GM23338 (cell line): ENCODE measurements at regions not wholly inside any gene's neighbourhood (a gene's known extent, or its start where the extent isn't known, plus 50 kb on each side); places are given as distances from the start of the nearest gene placed in this dataset.

Experiments used
- ATAC-seq: fragments of 200-7000 bp; cut with Tn5 transposase; 3 replicates; pipeline ENCODE4 v1.9.1; 2020
- DNase-seq: peaks from one replicate; pipeline ENCODE4 v3.0.0-alpha.2; 2015; ENCODE audit warnings: low spot score
- H2AFZ ChIP-seq: fragments of 200-600 bp; sonication (generic); 2 replicates; pipeline ENCODE4 v1.8.0; 2016; ENCODE audit warnings: antibody characterized with exemption, mild to moderate bottlenecking, moderate library complexity
- H3F3A ChIP-seq: fragments of 200-600 bp; sonication (generic); replicated peaks from 2 replicates; pipeline ENCODE4 v1.8.0; 2017; ENCODE audit warnings: antibody characterized with exemption, mixed run types, low read depth
- H3K27ac ChIP-seq: fragments of 200-600 bp; sonication (generic); 2 replicates; pipeline ENCODE4 v1.6.1; 2016; ENCODE audit warnings: low read depth
- H3K27me3 ChIP-seq: fragments of 200-600 bp; sonication (generic); 2 replicates; pipeline ENCODE4 v1.8.0; 2016; ENCODE audit warnings: mild to moderate bottlenecking, mixed run types, moderate library complexity; ENCODE audit not compliant: insufficient read depth
- H3K36me3 ChIP-seq: fragments of 200-600 bp; sonication (generic); 2 replicates; pipeline ENCODE4 v1.8.0; 2016; ENCODE audit warnings: mild to moderate bottlenecking; ENCODE audit not compliant: insufficient read depth
- H3K4me1 ChIP-seq: fragments of 200-600 bp; sonication (generic); 2 replicates; pipeline ENCODE4 v1.8.0; 2016; ENCODE audit warnings: mild to moderate bottlenecking, moderate library complexity; ENCODE audit not compliant: insufficient read depth
- H3K4me2 ChIP-seq: fragments of 200-600 bp; sonication (generic); 2 replicates; pipeline ENCODE4 v1.7.1; 2017; ENCODE audit warnings: mixed run types
- H3K4me3 ChIP-seq: fragments of 200-600 bp; sonication (generic); 2 replicates; pipeline ENCODE4 v1.6.1; 2016; ENCODE audit warnings: mixed run types
- H3K79me2 ChIP-seq: fragments of 200-600 bp; sonication (generic); replicated peaks from 2 replicates; pipeline ENCODE4 v1.8.0; 2017; ENCODE audit warnings: mild to moderate bottlenecking; ENCODE audit not compliant: insufficient read depth
- H3K9me2 ChIP-seq: fragments of 200-600 bp; sonication (generic); 2 replicates; pipeline ENCODE4 v1.8.0; 2017; ENCODE audit not compliant: insufficient read depth
- H4K20me1 ChIP-seq: fragments of 200-600 bp; sonication (generic); replicated peaks from 2 replicates; pipeline ENCODE4 v1.8.0; 2017; ENCODE audit warnings: mild to moderate bottlenecking; ENCODE audit not compliant: insufficient read depth
- H3K27ac Mint-ChIP-seq: 2 replicates; pipeline ENCODE4 v1.8.0; 2020; ENCODE audit warnings: inconsistent platforms, mild to moderate bottlenecking, moderate library complexity, mixed read lengths
- H3K27me3 Mint-ChIP-seq: 3 replicates; pipeline ENCODE4 v1.8.0; 2022; ENCODE audit warnings: low read depth, mild to moderate bottlenecking, moderate library complexity, mixed read lengths, inconsistent platforms; ENCODE audit not compliant: insufficient read depth, poor library complexity
- H3K36me3 Mint-ChIP-seq: 3 replicates; pipeline ENCODE4 v1.8.0; 2021; ENCODE audit warnings: low read depth, mild to moderate bottlenecking, inconsistent platforms, moderate library complexity, mixed read lengths
- H3K4me1 Mint-ChIP-seq: 3 replicates; pipeline ENCODE4 v1.8.0; 2020; ENCODE audit warnings: mild to moderate bottlenecking, inconsistent platforms, mixed read lengths
- H3K4me3 Mint-ChIP-seq: 3 replicates; pipeline ENCODE4 v1.8.0; 2021; ENCODE audit warnings: moderate library complexity, mild to moderate bottlenecking, inconsistent platforms, mixed read lengths
- H3K9me3 Mint-ChIP-seq: 3 replicates; pipeline ENCODE4 v1.8.0; 2020; ENCODE audit warnings: moderate library complexity, mild to moderate bottlenecking, inconsistent platforms, mixed read lengths
- CREB1 ChIP-seq: fragments of 250-450 bp; sonication (Bioruptor Pico); IDR thresholded peaks from 2 replicates; pipeline ENCODE4 v1.5.0; 2020; ENCODE audit warnings: low read depth, mild to moderate bottlenecking, moderate library complexity
- EZH2 ChIP-seq: fragments of 200-600 bp; sonication (generic); IDR thresholded peaks from one replicate; pipeline ENCODE4 v1.8.0; 2017; ENCODE audit warnings: antibody characterized with exemption, mild to moderate bottlenecking, low read depth; ENCODE audit not compliant: unreplicated experiment
- EZH2phosphoT487 ChIP-seq: fragments of 200-600 bp; sonication (generic); IDR thresholded peaks from one replicate; pipeline ENCODE4 v1.8.1; 2018; ENCODE audit warnings: antibody characterized with exemption; ENCODE audit not compliant: unreplicated experiment
- JUNB ChIP-seq: IDR thresholded peaks from one replicate; pipeline ENCODE4 v1.6.1; 2016; ENCODE audit warnings: antibody characterized with exemption; ENCODE audit not compliant: unreplicated experiment
- NANOG ChIP-seq: IDR thresholded peaks from 2 replicates; pipeline ENCODE4 v1.6.1; 2016; ENCODE audit warnings: antibody characterized with exemption, borderline replicate concordance
- POLR2AphosphoS5 ChIP-seq: IDR thresholded peaks from 2 replicates; pipeline ENCODE4 v1.6.1; 2016; ENCODE audit warnings: antibody characterized with exemption, low read depth
- STAT1 ChIP-seq: IDR thresholded peaks from one replicate; pipeline ENCODE4 v1.6.1; 2016; ENCODE audit warnings: antibody characterized with exemption; ENCODE audit not compliant: unreplicated experiment
- ZNF114 ChIP-seq: fragments of 250-450 bp; sonication (Bioruptor Pico); IDR thresholded peaks from 2 replicates; pipeline ENCODE4 v1.5.0; 2020; ENCODE audit warnings: mild to moderate bottlenecking, moderate library complexity
- ZNF331 ChIP-seq: fragments of 250-450 bp; sonication (Bioruptor Pico); IDR thresholded peaks from 2 replicates; pipeline ENCODE4 v1.5.0; 2020; ENCODE audit warnings: low read depth, mild to moderate bottlenecking, moderate library complexity
- TF ChIP-seq, protein P1 (sequence below): IDR thresholded peaks from one replicate; pipeline ENCODE4 v1.6.1; 2018; ENCODE audit warnings: antibody characterized with exemption; ENCODE audit not compliant: unreplicated experiment
- TF ChIP-seq, protein P2 (sequence below), 2 experiments: fragments of 200-600 bp in 1 of 2; sonication (generic) in 1 of 2; conservative IDR thresholded peaks; 2 replicates each; pipeline versions ENCODE4 v1.5.1 to v1.6.1; 2016 to 2017; ENCODE audit warnings: antibody characterized with exemption in 2 of 2, low read depth in 2 of 2, mild to moderate bottlenecking in 2 of 2, moderate library complexity in 1 of 2
- TF ChIP-seq, protein P3 (sequence below): IDR thresholded peaks from 2 replicates; pipeline ENCODE4 v1.6.1; 2016; ENCODE audit warnings: antibody characterized with exemption
- TF ChIP-seq, protein P4 (sequence below): fragments of 250-450 bp; sonication (Bioruptor Pico); IDR thresholded peaks from 2 replicates; pipeline ENCODE4 v1.5.0; 2020; ENCODE audit warnings: mild to moderate bottlenecking, moderate library complexity

DNA sequence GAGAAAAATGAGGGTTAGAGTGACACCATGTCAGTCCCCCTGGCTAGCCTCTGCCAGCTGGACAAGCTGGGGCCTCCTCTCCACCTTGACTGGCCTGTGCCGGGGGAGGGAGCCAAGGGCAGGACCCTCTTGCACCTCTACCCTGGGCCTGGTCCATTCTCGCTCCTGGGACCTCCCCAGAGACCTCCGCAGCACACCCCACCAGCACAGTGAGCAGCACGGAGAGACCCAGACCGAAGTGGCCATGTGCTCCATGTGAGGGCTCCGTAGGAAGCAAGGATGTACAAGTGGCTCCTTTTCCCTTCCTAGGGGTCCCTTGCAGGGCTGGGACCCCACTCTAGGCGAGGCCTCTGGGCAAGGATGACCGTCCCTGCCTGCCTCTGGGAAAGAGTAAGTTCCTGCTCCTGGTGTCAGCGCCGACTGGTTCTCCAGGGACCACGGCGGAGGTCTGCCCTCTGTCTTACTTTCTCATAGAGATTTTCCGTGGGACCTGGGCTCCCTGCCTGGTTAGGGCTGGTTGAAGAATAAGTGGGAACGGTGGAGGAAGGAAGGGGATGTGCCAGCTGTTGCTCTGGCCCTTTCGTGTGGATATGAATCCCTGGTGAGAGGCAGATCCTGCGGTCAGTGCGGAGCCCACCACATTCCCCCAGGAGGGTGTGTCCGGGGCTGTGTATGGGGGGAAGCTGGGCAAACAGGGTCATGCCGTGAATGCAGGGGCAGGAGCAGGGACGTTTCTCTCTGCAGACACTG is 124.2 kb downstream of the METRNL start:
- Histone ChIP-seq H3K27me3 (no peaks in the 10 kb centered on the region), H4K20me1 (no peaks in the 10 kb centered on the region), H3K4me2 (no peak overlapping the region), H3K27ac (no peak overlapping the region), H2AFZ (no peak overlapping the region), H3K9me2 (no peaks in the 10 kb centered on the region), H3F3A (0 out of 2 replicates have a peak, but pooled peaks cover 2% of the 10 kb centered on the region), H3K79me2 (no peaks in the 10 kb centered on the region), H3K4me1 (no peaks in the 10 kb centered on the region), H3K4me3 (no peak overlapping the region), H3K36me3 (no peaks in the 10 kb centered on the region)
- Mint-ChIP-seq H3K4me1 (no peaks in the 10 kb centered on the region), H3K36me3 (peaks cover 34% of the 10 kb centered on the region), H3K27me3 (peaks cover 19% of the 10 kb centered on the region), H3K4me3 (no peak overlapping the region), H3K9me3 (peaks cover 68% of the 10 kb centered on the region), H3K27ac (no peak overlapping the region)
- no peak for DNase-seq
- no peak for ATAC-seq
- TF ChIP-seq, protein P1, sequence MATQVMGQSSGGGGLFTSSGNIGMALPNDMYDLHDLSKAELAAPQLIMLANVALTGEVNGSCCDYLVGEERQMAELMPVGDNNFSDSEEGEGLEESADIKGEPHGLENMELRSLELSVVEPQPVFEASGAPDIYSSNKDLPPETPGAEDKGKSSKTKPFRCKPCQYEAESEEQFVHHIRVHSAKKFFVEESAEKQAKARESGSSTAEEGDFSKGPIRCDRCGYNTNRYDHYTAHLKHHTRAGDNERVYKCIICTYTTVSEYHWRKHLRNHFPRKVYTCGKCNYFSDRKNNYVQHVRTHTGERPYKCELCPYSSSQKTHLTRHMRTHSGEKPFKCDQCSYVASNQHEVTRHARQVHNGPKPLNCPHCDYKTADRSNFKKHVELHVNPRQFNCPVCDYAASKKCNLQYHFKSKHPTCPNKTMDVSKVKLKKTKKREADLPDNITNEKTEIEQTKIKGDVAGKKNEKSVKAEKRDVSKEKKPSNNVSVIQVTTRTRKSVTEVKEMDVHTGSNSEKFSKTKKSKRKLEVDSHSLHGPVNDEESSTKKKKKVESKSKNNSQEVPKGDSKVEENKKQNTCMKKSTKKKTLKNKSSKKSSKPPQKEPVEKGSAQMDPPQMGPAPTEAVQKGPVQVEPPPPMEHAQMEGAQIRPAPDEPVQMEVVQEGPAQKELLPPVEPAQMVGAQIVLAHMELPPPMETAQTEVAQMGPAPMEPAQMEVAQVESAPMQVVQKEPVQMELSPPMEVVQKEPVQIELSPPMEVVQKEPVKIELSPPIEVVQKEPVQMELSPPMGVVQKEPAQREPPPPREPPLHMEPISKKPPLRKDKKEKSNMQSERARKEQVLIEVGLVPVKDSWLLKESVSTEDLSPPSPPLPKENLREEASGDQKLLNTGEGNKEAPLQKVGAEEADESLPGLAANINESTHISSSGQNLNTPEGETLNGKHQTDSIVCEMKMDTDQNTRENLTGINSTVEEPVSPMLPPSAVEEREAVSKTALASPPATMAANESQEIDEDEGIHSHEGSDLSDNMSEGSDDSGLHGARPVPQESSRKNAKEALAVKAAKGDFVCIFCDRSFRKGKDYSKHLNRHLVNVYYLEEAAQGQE = no peak
- TF ChIP-seq, protein P2, sequence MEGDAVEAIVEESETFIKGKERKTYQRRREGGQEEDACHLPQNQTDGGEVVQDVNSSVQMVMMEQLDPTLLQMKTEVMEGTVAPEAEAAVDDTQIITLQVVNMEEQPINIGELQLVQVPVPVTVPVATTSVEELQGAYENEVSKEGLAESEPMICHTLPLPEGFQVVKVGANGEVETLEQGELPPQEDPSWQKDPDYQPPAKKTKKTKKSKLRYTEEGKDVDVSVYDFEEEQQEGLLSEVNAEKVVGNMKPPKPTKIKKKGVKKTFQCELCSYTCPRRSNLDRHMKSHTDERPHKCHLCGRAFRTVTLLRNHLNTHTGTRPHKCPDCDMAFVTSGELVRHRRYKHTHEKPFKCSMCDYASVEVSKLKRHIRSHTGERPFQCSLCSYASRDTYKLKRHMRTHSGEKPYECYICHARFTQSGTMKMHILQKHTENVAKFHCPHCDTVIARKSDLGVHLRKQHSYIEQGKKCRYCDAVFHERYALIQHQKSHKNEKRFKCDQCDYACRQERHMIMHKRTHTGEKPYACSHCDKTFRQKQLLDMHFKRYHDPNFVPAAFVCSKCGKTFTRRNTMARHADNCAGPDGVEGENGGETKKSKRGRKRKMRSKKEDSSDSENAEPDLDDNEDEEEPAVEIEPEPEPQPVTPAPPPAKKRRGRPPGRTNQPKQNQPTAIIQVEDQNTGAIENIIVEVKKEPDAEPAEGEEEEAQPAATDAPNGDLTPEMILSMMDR (conservative IDR thresholded peaks at IDR 0.05; ENCODE audit: low read depth in 2 of 2) = no peak
- TF ChIP-seq JUNB = no peak
- TF ChIP-seq STAT1 = no peak
- TF ChIP-seq CREB1 (CRISPR knock-in tag) = no peak
- TF ChIP-seq, protein P3, sequence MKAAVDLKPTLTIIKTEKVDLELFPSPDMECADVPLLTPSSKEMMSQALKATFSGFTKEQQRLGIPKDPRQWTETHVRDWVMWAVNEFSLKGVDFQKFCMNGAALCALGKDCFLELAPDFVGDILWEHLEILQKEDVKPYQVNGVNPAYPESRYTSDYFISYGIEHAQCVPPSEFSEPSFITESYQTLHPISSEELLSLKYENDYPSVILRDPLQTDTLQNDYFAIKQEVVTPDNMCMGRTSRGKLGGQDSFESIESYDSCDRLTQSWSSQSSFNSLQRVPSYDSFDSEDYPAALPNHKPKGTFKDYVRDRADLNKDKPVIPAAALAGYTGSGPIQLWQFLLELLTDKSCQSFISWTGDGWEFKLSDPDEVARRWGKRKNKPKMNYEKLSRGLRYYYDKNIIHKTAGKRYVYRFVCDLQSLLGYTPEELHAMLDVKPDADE = no peak
- TF ChIP-seq, protein P4, sequence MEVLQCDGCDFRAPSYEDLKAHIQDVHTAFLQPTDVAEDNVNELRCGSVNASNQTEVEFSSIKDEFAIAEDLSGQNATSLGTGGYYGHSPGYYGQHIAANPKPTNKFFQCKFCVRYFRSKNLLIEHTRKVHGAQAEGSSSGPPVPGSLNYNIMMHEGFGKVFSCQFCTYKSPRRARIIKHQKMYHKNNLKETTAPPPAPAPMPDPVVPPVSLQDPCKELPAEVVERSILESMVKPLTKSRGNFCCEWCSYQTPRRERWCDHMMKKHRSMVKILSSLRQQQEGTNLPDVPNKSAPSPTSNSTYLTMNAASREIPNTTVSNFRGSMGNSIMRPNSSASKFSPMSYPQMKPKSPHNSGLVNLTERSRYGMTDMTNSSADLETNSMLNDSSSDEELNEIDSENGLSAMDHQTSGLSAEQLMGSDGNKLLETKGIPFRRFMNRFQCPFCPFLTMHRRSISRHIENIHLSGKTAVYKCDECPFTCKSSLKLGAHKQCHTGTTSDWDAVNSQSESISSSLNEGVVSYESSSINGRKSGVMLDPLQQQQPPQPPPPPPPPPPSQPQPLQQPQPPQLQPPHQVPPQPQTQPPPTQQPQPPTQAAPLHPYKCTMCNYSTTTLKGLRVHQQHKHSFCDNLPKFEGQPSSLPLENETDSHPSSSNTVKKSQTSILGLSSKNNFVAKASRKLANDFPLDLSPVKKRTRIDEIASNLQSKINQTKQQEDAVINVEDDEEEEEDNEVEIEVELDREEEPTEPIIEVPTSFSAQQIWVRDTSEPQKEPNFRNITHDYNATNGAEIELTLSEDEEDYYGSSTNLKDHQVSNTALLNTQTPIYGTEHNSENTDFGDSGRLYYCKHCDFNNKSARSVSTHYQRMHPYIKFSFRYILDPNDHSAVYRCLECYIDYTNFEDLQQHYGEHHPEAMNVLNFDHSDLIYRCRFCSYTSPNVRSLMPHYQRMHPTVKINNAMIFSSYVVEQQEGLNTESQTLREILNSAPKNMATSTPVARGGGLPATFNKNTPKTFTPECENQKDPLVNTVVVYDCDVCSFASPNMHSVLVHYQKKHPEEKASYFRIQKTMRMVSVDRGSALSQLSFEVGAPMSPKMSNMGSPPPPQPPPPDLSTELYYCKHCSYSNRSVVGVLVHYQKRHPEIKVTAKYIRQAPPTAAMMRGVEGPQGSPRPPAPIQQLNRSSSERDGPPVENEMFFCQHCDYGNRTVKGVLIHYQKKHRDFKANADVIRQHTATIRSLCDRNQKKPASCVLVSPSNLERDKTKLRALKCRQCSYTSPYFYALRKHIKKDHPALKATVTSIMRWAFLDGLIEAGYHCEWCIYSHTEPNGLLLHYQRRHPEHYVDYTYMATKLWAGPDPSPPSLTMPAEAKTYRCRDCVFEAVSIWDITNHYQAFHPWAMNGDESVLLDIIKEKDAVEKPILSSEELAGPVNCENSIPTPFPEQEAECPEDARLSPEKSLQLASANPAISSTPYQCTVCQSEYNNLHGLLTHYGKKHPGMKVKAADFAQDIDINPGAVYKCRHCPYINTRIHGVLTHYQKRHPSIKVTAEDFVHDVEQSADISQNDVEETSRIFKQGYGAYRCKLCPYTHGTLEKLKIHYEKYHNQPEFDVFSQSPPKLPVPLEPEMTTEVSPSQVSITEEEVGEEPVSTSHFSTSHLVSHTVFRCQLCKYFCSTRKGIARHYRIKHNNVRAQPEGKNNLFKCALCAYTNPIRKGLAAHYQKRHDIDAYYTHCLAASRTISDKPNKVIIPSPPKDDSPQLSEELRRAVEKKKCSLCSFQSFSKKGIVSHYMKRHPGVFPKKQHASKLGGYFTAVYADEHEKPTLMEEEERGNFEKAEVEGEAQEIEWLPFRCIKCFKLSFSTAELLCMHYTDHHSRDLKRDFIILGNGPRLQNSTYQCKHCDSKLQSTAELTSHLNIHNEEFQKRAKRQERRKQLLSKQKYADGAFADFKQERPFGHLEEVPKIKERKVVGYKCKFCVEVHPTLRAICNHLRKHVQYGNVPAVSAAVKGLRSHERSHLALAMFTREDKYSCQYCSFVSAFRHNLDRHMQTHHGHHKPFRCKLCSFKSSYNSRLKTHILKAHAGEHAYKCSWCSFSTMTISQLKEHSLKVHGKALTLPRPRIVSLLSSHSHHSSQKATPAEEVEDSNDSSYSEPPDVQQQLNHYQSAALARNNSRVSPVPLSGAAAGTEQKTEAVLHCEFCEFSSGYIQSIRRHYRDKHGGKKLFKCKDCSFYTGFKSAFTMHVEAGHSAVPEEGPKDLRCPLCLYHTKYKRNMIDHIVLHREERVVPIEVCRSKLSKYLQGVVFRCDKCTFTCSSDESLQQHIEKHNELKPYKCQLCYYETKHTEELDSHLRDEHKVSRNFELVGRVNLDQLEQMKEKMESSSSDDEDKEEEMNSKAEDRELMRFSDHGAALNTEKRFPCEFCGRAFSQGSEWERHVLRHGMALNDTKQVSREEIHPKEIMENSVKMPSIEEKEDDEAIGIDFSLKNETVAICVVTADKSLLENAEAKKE = no peak
- no peak for TF ChIP-seq ZNF331 (CRISPR knock-in tag)
- no peak for TF ChIP-seq EZH2phosphoT487
- no peak for TF ChIP-seq ZNF114 (CRISPR knock-in tag)
- TF ChIP-seq NANOG = no peak
- TF ChIP-seq POLR2AphosphoS5 = no peak
- TF ChIP-seq EZH2 = no peak
